AG04450 (cell line): ENCODE measurements at regions not wholly inside any gene's neighbourhood (a gene's known extent, or its start where the extent isn't known, plus 50 kb on each side); places are given as distances from the start of the nearest gene placed in this dataset.
"Not testable (repeated sequence)": the region's sequence is repeated elsewhere in the genome, so short reads cannot be mapped to it uniquely, and the experiment has no call there.

Experiments
- CTCF ChIA-PET: fragments of 300-600, 350-600 bp; formaldehyde crosslinking; extraction: SDS; loops from one replicate; lab custom pipeline; 2022; ENCODE audit warnings: antibody characterized with exemption, inconsistent platforms; lab: Charles Lee
- POLR2A ChIA-PET: fragments of 350-600 bp; formaldehyde crosslinking; extraction: SDS; loops from one replicate; lab custom pipeline; 2021; ENCODE audit warnings: antibody characterized with exemption, inconsistent platforms; lab: Yijun Ruan, JAX
- DNase-seq: peaks from one replicate; pipeline ENCODE4 v3.0.0-alpha.2; 2011; ENCODE audit warnings: low read depth, low spot score
- H3K27ac ChIP-seq: one replicate; pipeline ENCODE4 v1.5.1; 2012; ENCODE audit warnings: low read depth, low read length, control low read depth
- H3K27me3 ChIP-seq: one replicate; pipeline ENCODE4 v1.6.0; 2012; ENCODE audit warnings: low read length; ENCODE audit not compliant: control insufficient read depth, insufficient read depth
- H3K4me3 ChIP-seq: 2 replicates; pipeline ENCODE4 v1.5.1; 2011; ENCODE audit warnings: mild to moderate bottlenecking, low read depth, low read length, control low read depth
- H3K9me3 ChIP-seq: 2 replicates; pipeline ENCODE4 v1.5.1; 2012; ENCODE audit warnings: low read length; ENCODE audit not compliant: control insufficient read depth, insufficient read depth
- TF ChIP-seq, protein P1 (sequence below): IDR thresholded peaks from 2 replicates; pipeline ENCODE4 v1.5.1; 2011; ENCODE audit warnings: low read depth, low read length, control low read depth, inconsistent platforms

DNA sequence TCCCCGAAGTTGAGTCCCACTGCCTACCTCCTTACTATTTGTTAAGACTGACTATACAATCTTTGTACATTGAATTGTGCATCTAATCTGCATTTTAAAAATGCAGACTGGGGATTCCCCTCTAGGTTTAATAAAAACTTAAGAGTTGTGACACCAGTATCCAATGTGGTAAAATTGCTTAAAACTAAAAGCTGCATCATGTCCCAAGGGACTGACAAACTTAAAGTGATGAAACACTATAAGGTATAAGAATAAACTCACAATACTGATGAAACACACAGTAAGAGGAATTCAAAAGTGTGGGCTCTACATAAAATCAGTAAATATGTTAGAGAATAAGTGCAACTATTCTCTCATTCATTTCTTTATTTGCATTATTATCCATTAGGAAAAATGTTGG lies 1905.1 kb downstream of the MAT2B start:
- no peak for DNase-seq
- Histone ChIP-seq H3K9me3 (no peaks in the 10 kb centered on the region), H3K27me3 (no peaks in the 10 kb centered on the region), H3K4me3 (no peak overlapping the region), H3K27ac (no peak overlapping the region)
- POLR2A ChIA-PET = no interaction called here
- TF ChIP-seq, protein P1, sequence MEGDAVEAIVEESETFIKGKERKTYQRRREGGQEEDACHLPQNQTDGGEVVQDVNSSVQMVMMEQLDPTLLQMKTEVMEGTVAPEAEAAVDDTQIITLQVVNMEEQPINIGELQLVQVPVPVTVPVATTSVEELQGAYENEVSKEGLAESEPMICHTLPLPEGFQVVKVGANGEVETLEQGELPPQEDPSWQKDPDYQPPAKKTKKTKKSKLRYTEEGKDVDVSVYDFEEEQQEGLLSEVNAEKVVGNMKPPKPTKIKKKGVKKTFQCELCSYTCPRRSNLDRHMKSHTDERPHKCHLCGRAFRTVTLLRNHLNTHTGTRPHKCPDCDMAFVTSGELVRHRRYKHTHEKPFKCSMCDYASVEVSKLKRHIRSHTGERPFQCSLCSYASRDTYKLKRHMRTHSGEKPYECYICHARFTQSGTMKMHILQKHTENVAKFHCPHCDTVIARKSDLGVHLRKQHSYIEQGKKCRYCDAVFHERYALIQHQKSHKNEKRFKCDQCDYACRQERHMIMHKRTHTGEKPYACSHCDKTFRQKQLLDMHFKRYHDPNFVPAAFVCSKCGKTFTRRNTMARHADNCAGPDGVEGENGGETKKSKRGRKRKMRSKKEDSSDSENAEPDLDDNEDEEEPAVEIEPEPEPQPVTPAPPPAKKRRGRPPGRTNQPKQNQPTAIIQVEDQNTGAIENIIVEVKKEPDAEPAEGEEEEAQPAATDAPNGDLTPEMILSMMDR = no peak
- CTCF ChIA-PET = no interaction called here

DNA sequence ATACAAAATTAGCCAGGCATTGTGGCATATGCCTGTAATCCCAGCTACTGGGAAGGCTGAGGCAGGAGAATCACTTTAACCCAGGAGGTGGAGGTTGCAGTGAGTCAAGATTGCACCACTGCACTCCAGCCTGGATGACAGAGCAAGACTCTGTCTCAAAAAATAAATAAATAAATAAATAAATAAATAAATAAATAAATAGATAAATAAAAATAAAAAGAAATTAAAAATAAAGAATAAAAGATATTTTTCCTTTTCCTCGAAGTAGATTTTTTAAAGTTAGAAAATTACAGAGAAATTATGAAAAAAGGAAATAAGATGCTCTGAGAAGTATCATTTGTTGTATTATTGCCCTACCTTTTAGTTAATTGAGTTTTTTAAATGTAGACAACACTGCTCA lies 1906.1 kb downstream of the MAT2B start:
- H3K27ac ChIP-seq, H3K27me3 ChIP-seq, H3K9me3 ChIP-seq, POLR2A ChIA-PET, H3K4me3 ChIP-seq, CTCF ChIA-PET, DNase-seq: not testable (repeated sequence)

DNA sequence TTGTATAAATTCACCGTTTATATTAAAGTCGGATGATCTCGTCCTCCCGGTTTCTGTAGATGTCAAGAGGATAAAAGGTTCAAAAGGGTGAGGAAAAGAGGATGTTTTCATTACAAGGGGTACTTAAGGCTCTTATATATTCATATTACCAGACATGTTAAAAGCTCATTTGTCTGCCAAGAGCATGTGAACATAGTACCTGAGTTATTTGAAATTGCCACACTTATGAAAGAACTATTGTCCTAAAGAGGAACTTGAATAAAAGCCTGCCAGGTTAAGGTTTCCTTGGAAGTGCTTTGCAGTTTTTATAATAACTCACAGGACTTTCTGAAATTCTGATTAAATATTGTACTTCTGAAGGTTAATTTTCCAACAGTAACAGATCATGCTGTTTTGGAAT lies 1915.1 kb downstream of the MAT2B start:
- TF ChIP-seq, protein P1 = no peak
- Histone ChIP-seq H3K4me3 (no peak overlapping the region), H3K9me3 (no peaks in the 10 kb centered on the region), H3K27ac (no peak overlapping the region), H3K27me3 (no peaks in the 10 kb centered on the region)
- ChIA-PET POLR2A (no interaction called here), CTCF (no interaction called here)
- no peak for DNase-seq

DNA sequence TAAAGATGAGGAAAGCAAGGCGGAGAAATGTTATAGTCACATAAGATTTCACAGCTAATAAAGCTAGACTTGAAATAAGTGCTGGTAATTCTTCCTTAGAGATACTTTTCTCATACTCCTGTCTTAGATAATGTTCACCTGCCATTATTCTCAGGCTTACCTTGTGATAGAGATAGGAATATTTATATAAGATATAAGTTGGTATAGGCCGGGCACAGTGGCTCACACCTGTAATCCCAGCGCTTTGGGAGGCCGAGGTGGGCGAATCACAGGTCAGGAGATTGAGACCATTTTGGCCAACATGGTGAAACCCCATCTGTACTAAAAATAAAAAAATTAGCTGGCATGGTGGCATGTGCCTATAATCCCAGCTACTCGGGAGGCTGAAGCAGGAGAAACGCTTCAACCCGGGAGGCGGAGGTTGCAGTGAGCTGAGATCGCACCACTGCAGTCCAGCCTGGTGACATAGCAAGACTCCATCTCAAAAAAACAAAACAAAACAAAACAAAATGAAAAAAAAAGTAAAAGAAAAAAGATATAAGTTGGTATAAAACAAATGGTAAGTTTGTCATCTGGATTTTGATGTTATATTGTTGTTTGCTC lies 1918.4 kb downstream of the MAT2B start:
- H3K27ac ChIP-seq = no peak overlapping the region
- DNase-seq = no peak
- ChIA-PET CTCF (interaction anchor here (1.0 kb wide), 2 partner anchors 8 to 15 kb away, joined by 3 to 4 read pairs; no protein-coding TSS in a partner anchor), POLR2A (no interaction called here)
- TF ChIP-seq, protein P1 = no peak
- no peaks in the 10 kb centered on the region for H3K27me3 ChIP-seq
- no peak overlapping the region for H3K4me3 ChIP-seq
- H3K9me3 ChIP-seq = no peaks in the 10 kb centered on the region

DNA sequence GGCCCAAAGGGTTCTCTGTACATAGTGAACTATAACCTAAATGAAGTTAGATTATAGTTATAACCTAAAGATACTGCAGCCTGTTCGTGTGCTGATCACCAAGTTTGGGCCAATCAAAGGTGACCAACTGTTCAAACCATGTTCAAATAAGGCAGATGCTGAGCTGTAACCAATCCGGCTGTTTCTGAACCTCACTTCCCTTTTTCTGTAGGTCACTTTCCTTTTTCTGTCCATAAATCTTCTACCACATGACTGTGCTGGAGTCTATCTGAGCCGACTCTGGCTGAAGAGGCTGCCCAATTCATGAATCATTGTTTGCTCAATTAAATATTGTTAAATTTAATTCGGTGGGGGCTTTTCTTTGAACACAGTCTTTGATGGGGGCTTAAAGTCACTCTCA lies 1920.2 kb downstream of the MAT2B start:
- Histone ChIP-seq H3K27ac (no peak overlapping the region), H3K4me3 (no peak overlapping the region), H3K27me3 (no peaks in the 10 kb centered on the region), H3K9me3 (no peaks in the 10 kb centered on the region)
- no peak for DNase-seq
- CTCF ChIA-PET = no interaction called here
- POLR2A ChIA-PET = no interaction called here
- TF ChIP-seq, protein P1 = no peak
